Endothelial cell of umbilical vein (primary cell): ENCODE measurements at regions not wholly inside any gene's neighbourhood (a gene's known extent, or its start where the extent isn't known, plus 50 kb on each side); places are given as distances from the start of the nearest gene placed in this dataset.

Experiments used
- POLR2AphosphoS5 ChIP-seq: IDR thresholded peaks from 2 replicates; pipeline ENCODE4 v1.6.1; 2012; ENCODE audit warnings: low read depth, mild to moderate bottlenecking, control low read depth, low read length, moderate library complexity; ENCODE audit not compliant: insufficient read depth
- TF ChIP-seq, protein P1 (sequence below), 2 donors: IDR thresholded peaks; 1 replicate in 1 of 2; 2 replicates in 1 of 2; pipeline ENCODE4 v1.5.1; 2011; ENCODE audit warnings: low read length in 2 of 2, mild to moderate bottlenecking in 2 of 2, moderate library complexity in 2 of 2, control low read depth in 1 of 2, inconsistent platforms in 1 of 2, low read depth in 1 of 2; ENCODE audit not compliant: insufficient read depth in 1 of 2; ENCODE audit errors: extremely low read depth in 1 of 2

DNA sequence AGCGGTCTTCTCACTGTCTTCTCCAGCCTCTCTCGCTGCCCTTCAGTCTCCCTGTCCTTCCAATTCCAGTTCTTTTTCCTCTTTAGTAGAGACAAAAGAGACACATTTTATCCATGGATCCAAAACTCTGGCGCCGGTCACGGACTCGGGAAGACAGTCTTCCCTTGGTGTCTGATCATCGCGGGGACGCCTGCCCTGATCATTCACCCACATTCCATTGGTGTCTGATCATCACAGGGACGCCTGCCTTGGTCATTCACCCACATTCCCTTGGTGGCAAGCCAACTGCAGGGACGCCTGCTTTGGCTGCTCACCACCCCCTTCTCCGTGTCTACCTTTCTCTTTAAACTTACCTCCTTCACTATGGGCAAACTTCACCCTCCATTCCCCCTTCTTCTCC, 619.5 kb downstream of the RERGL start:
- TF ChIP-seq, protein P1, sequence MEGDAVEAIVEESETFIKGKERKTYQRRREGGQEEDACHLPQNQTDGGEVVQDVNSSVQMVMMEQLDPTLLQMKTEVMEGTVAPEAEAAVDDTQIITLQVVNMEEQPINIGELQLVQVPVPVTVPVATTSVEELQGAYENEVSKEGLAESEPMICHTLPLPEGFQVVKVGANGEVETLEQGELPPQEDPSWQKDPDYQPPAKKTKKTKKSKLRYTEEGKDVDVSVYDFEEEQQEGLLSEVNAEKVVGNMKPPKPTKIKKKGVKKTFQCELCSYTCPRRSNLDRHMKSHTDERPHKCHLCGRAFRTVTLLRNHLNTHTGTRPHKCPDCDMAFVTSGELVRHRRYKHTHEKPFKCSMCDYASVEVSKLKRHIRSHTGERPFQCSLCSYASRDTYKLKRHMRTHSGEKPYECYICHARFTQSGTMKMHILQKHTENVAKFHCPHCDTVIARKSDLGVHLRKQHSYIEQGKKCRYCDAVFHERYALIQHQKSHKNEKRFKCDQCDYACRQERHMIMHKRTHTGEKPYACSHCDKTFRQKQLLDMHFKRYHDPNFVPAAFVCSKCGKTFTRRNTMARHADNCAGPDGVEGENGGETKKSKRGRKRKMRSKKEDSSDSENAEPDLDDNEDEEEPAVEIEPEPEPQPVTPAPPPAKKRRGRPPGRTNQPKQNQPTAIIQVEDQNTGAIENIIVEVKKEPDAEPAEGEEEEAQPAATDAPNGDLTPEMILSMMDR (IDR thresholded peaks at IDR 0.05; ENCODE audit: extremely low read depth in 1 of 2, insufficient read depth in 1 of 2, low read depth in 1 of 2, low read length in 2 of 2): no peak
- TF ChIP-seq POLR2AphosphoS5: no peak
